Neural progenitor cell (in vitro differentiated cells): ENCODE measurements at regions not wholly inside any gene's neighbourhood (a gene's known extent, or its start where the extent isn't known, plus 50 kb on each side); places are given as distances from the start of the nearest gene placed in this dataset.
A peak's percentile ranks its signal among the peaks of the same experiment; 100 is the strongest.
"Not testable (repeated sequence)": the region's sequence is repeated elsewhere in the genome, so short reads cannot be mapped to it uniquely, and the experiment has no call there.

Source experiments
- DNase-seq: peaks from one replicate; pipeline ENCODE4 v3.0.0-alpha.2; 2016; ENCODE audit warnings: low spot score
- H2AFZ ChIP-seq: fragments of 200-600 bp; sonication (generic); replicated peaks from 2 replicates; pipeline ENCODE4 v1.6.1; 2016; ENCODE audit warnings: antibody characterized with exemption
- H3F3A ChIP-seq: fragments of 200-600 bp; sonication (generic); 2 replicates; pipeline ENCODE4 v1.6.1; 2016; ENCODE audit warnings: antibody characterized with exemption, low read depth
- H3K27ac ChIP-seq: fragments of 200-600 bp; sonication (generic); 2 replicates; pipeline ENCODE4 v1.5.1; 2016; ENCODE audit warnings: mild to moderate bottlenecking
- H3K27me3 ChIP-seq: fragments of 200-600 bp; sonication (generic); 2 replicates; pipeline ENCODE4 v1.6.1; 2016; ENCODE audit warnings: mild to moderate bottlenecking, moderate library complexity
- H3K36me3 ChIP-seq: fragments of 200-600 bp; sonication (generic); 2 replicates; pipeline ENCODE4 v1.5.1; 2016
- H3K4me1 ChIP-seq: fragments of 200-600 bp; sonication (generic); 2 replicates; pipeline ENCODE4 v1.6.1; 2016; ENCODE audit warnings: mixed run types
- H3K4me2 ChIP-seq: fragments of 200-600 bp; sonication (generic); 2 replicates; pipeline ENCODE4 v1.6.1; 2016
- H3K4me3 ChIP-seq: fragments of 200-600 bp; sonication (generic); 2 replicates; pipeline ENCODE4 v1.5.1; 2016
- H3K79me2 ChIP-seq: fragments of 200-600 bp; sonication (generic); 2 replicates; pipeline ENCODE4 v1.6.1; 2016; ENCODE audit warnings: low read depth
- H3K9ac ChIP-seq: fragments of 200-600 bp; sonication (generic); 2 replicates; pipeline ENCODE4 v1.6.1; 2016
- H3K9me3 ChIP-seq: fragments of 200-600 bp; sonication (generic); 2 replicates; pipeline ENCODE4 v1.5.1; 2016; ENCODE audit warnings: low read depth
- H4K20me1 ChIP-seq: fragments of 200-600 bp; sonication (generic); 2 replicates; pipeline ENCODE4 v1.6.1; 2016; ENCODE audit warnings: low read depth
- H3K27ac Mint-ChIP-seq: 3 replicates; pipeline ENCODE4 v1.8.0; 2021; ENCODE audit warnings: mixed read lengths
- H3K27me3 Mint-ChIP-seq: 2 replicates; pipeline ENCODE4 v1.8.0; 2022; ENCODE audit warnings: low read depth, mild to moderate bottlenecking, inconsistent platforms, moderate library complexity, mixed read lengths; ENCODE audit not compliant: insufficient read depth
- H3K36me3 Mint-ChIP-seq: 3 replicates; pipeline ENCODE4 v1.8.0; 2021; ENCODE audit warnings: mixed read lengths
- H3K4me1 Mint-ChIP-seq: 3 replicates; pipeline ENCODE4 v1.8.0; 2021; ENCODE audit warnings: mixed read lengths
- H3K4me3 Mint-ChIP-seq: 3 replicates; pipeline ENCODE4 v1.8.0; 2021; ENCODE audit warnings: mild to moderate bottlenecking, moderate library complexity, mixed read lengths
- H3K9me3 Mint-ChIP-seq: 3 replicates; pipeline ENCODE4 v1.8.0; 2020; ENCODE audit warnings: mixed read lengths
- CTCF ChIP-seq: fragments of 200-600 bp; sonication (generic); IDR thresholded peaks from 2 replicates; pipeline ENCODE4 v1.5.1; 2017; ENCODE audit warnings: antibody characterized with exemption, mild to moderate bottlenecking
- EZH2 ChIP-seq: fragments of 200-600 bp; sonication (generic); IDR thresholded peaks from 2 replicates; pipeline ENCODE4 v1.6.1; 2017; ENCODE audit warnings: antibody characterized with exemption, mild to moderate bottlenecking, moderate library complexity
- EZH2phosphoT487 ChIP-seq: fragments of 200-600 bp; sonication (generic); IDR thresholded peaks from 2 replicates; pipeline ENCODE4 v1.6.1; 2017; ENCODE audit warnings: antibody characterized with exemption

GRCh38 chr6:28618898-28619555 is 93.3 kb downstream of the GPX5 start:
- Histone ChIP-seq H3K9me3 (no peaks in the 10 kb centered on the region), H3K4me2 (peak overlapping the region; percentile 68), H3K4me1 (peaks cover 32% of the 10 kb centered on the region), H3K36me3 (no peaks in the 10 kb centered on the region), H3K27ac (no peak overlapping the region), H3F3A (peaks cover 12% of the 10 kb centered on the region), H4K20me1 (no peaks in the 10 kb centered on the region), H2AFZ (no peak overlapping the region), H3K27me3 (peaks cover 13% of the 10 kb centered on the region), H3K9ac (no peak overlapping the region), H3K4me3 (peak overlapping the region; percentile 9), H3K79me2 (no peaks in the 10 kb centered on the region)
- peak overlapping the region; percentile 78 for H3K4me3 Mint-ChIP-seq
- H3K9me3 Mint-ChIP-seq = peaks cover 6% of the 10 kb centered on the region
- H3K27ac Mint-ChIP-seq = peak overlapping the region; percentile 95
- TF ChIP-seq CTCF = no peak
- TF ChIP-seq EZH2 = no peak
- TF ChIP-seq EZH2phosphoT487 = no peak
- peaks cover 32% of the 10 kb centered on the region for H3K4me1 Mint-ChIP-seq
- H3K36me3 Mint-ChIP-seq = no peaks in the 10 kb centered on the region
- H3K27me3 Mint-ChIP-seq = peaks cover 5% of the 10 kb centered on the region
- DNase-seq = peak; percentile 77

GRCh38 chr6:28621268-28621667 is 95.6 kb downstream of the GPX5 start:
- not testable (repeated sequence) for H3K36me3 Mint-ChIP-seq, H3K27me3 ChIP-seq, H3K27me3 Mint-ChIP-seq, H3K9ac ChIP-seq, H4K20me1 ChIP-seq, H3K9me3 Mint-ChIP-seq, H3K36me3 ChIP-seq, H3K27ac ChIP-seq, H3K9me3 ChIP-seq, H3K79me2 ChIP-seq, DNase-seq
- Histone ChIP-seq H3K4me2 (peak overlapping the region; percentile 73), H3F3A (peaks cover 12% of the 10 kb centered on the region), H3K4me3 (peak overlapping the region; percentile 49), H3K4me1 (peaks cover 32% of the 10 kb centered on the region), H2AFZ (peak overlapping the region; percentile 82)
- H3K4me1 Mint-ChIP-seq = peaks cover 32% of the 10 kb centered on the region
- H3K27ac Mint-ChIP-seq = peak overlapping the region; percentile 47
- peak overlapping the region; percentile 84 for H3K4me3 Mint-ChIP-seq

GRCh38 chr6:28623242-28623641 is 97.6 kb downstream of the GPX5 start:
- not testable (repeated sequence) for H3K4me2 ChIP-seq, H3K27ac Mint-ChIP-seq, H3F3A ChIP-seq, H3K4me3 ChIP-seq, H3K36me3 ChIP-seq, H4K20me1 ChIP-seq, H2AFZ ChIP-seq, H3K79me2 ChIP-seq, H3K36me3 Mint-ChIP-seq, H3K4me3 Mint-ChIP-seq, H3K9me3 Mint-ChIP-seq, H3K27me3 ChIP-seq, DNase-seq, H3K9me3 ChIP-seq, H3K27me3 Mint-ChIP-seq, H3K9ac ChIP-seq, H3K27ac ChIP-seq
- H3K4me1 Mint-ChIP-seq = peaks cover 25% of the 10 kb centered on the region
- peaks cover 26% of the 10 kb centered on the region for H3K4me1 ChIP-seq

- H3K4me1 ChIP-seq, H3K9me3 ChIP-seq, H3K27ac Mint-ChIP-seq, H3K4me1 Mint-ChIP-seq, DNase-seq, H3K27ac ChIP-seq, H3K9ac ChIP-seq, H3K27me3 ChIP-seq, H4K20me1 ChIP-seq, H3K27me3 Mint-ChIP-seq, H3K4me3 ChIP-seq, H2AFZ ChIP-seq, H3F3A ChIP-seq, H3K79me2 ChIP-seq, H3K36me3 ChIP-seq, H3K9me3 Mint-ChIP-seq, H3K36me3 Mint-ChIP-seq, H3K4me2 ChIP-seq, H3K4me3 Mint-ChIP-seq: not testable (repeated sequence)
Observed at GRCh38 chr6:28626386-28626785, 100.7 kb downstream of the GPX5 start.

- Histone ChIP-seq H3K9ac (no peak overlapping the region), H2AFZ (no peak overlapping the region), H3F3A (peaks cover 16% of the 10 kb centered on the region), H3K4me2 (no peak overlapping the region), H3K27ac (no peak overlapping the region), H3K4me3 (no peak overlapping the region), H3K79me2 (no peaks in the 10 kb centered on the region), H3K27me3 (peaks cover 58% of the 10 kb centered on the region), H3K9me3 (no peaks in the 10 kb centered on the region), H3K4me1 (peaks cover 5% of the 10 kb centered on the region), H3K36me3 (no peaks in the 10 kb centered on the region), H4K20me1 (no peaks in the 10 kb centered on the region)
- H3K9me3 Mint-ChIP-seq = no peaks in the 10 kb centered on the region
- peaks cover 8% of the 10 kb centered on the region for H3K27me3 Mint-ChIP-seq
- H3K36me3 Mint-ChIP-seq = no peaks in the 10 kb centered on the region
- DNase-seq = no peak
- TF ChIP-seq EZH2phosphoT487 (no peak), CTCF (no peak), EZH2 (no peak)
- H3K4me3 Mint-ChIP-seq = no peak overlapping the region
- H3K27ac Mint-ChIP-seq = no peak overlapping the region
- peaks cover 13% of the 10 kb centered on the region for H3K4me1 Mint-ChIP-seq
Observed at GRCh38 chr6:28632326-28632851, 106.7 kb downstream of the GPX5 start.
